ENCODE measurements at regions not wholly inside any gene's neighbourhood (a gene's known extent, or its start where the extent isn't known, plus 50 kb on each side); places are given as distances from the start of the nearest gene placed in this dataset.

- no peak overlapping the region for H2BK120ac ChIP-seq (replicated peaks; ENCODE audit: low read depth, low read length)
- no peaks in the 10 kb centered on the region; a peak in 1 of 7 replicates for H3K27me3 ChIP-seq (replicated peaks in 1 of 4; ENCODE audit: control insufficient read depth in 3 of 4, extremely low read depth in 1 of 4, insufficient read depth in 3 of 4, low read length in 3 of 4)
- H2BK20ac ChIP-seq (ENCODE audit: low read length): no peak overlapping the region
- H2BK5ac ChIP-seq (ENCODE audit: low read depth, low read length): 0 out of 2 replicates have a peak overlapping the region, but pooled peaks have one; percentile 8
- H3K4me3 ChIP-seq (ENCODE audit: extremely low read depth in 1 of 4, insufficient read depth in 2 of 4, low read depth in 3 of 4, low read length in 4 of 4): no peak overlapping the region
- H3K56ac ChIP-seq (replicated peaks; ENCODE audit: insufficient read length, low read depth, low read length): no peak overlapping the region
- no peaks in the 10 kb centered on the region; the same call in 1 of the 2 replicates for H3K23me2 ChIP-seq (ENCODE audit: low read depth, low read length)
- CTCF ChIA-PET (ENCODE audit: partially characterized antibody): interaction anchor here (0.7 to 1.6 kb wide), 8 partner anchors 11 to 1127 kb away, joined by 3 to 11 read pairs (median 4); no protein-coding TSS in a partner anchor
- H3K36me3 ChIP-seq (ENCODE audit: control insufficient read depth in 2 of 4, insufficient read depth in 4 of 4, low read length in 3 of 4): no peaks in the 10 kb centered on the region
- H3K9me3 ChIP-seq (ENCODE audit: insufficient read depth in 2 of 2, low read depth in 1 of 2, low read length in 1 of 2): no peaks in the 10 kb centered on the region
- no peak overlapping the region for H4K5ac ChIP-seq (ENCODE audit: insufficient read length, low read depth, low read length)
- no peak overlapping the region for H3K4ac ChIP-seq (replicated peaks; ENCODE audit: insufficient read length, low read depth, low read length)
- WGBS, 2 experiments (ENCODE audit: extremely low coverage in 1 of 2, insufficient coverage in 1 of 2, insufficient read length in 1 of 2, insufficient replicate concordance in 2 of 2, low coverage in 1 of 2, low lambda C conversion rate in 2 of 2, missing lambda C conversion rate in 1 of 2): 87% methylated on average over 6 of the region's 6 CpGs; no CpG with 5 or more reads in 1 of the 2 experiments
- peak overlapping the region; percentile 42; the same call in 1 of the 2 replicates for H3K18ac ChIP-seq (ENCODE audit: extremely low read depth, low read length)
- H3K9ac ChIP-seq (replicated peaks in 1 of 4; ENCODE audit: extremely low read depth in 1 of 4, low read depth in 3 of 4, low read length in 3 of 4): no peak overlapping the region
- H2BK12ac ChIP-seq (ENCODE audit: low read depth, low read length): peak overlapping the region; percentile 89; the same call in 1 of the 2 replicates
- H3K4me2 ChIP-seq (ENCODE audit: insufficient read depth in 1 of 2, low read depth in 2 of 2, low read length in 2 of 2): no peak overlapping the region
- H3K14ac ChIP-seq (ENCODE audit: insufficient read length): no peak overlapping the region
- TF ChIP-seq MAFK (IDR thresholded peaks at IDR 0.05; ENCODE audit: low read depth, low read length) (no peak), TAF7 (optimal IDR thresholded peaks at IDR 0.05; ENCODE audit: borderline replicate concordance, low read depth, low read length) (no peak), YY1 (IDR thresholded peaks at IDR 0.05; ENCODE audit: low read depth, low read length) (no peak), SAP30 (IDR thresholded peaks at IDR 0.05; ENCODE audit: insufficient read depth, insufficient replicate concordance, low read length) (no peak), RNF2 (IDR thresholded peaks at IDR 0.05; ENCODE audit: borderline replicate concordance, low read depth, low read length, missing control alignments, poor library complexity, severe bottlenecking) (no peak), SP1 (IDR thresholded peaks at IDR 0.05; ENCODE audit: low read depth, low read length) (no peak), POU5F1 (IDR thresholded peaks at IDR 0.05; ENCODE audit: low read depth, low read length) (no peak), FOSL1 (IDR thresholded peaks at IDR 0.05; ENCODE audit: insufficient read depth, low read depth, low read length) (no peak), SUZ12 (IDR thresholded peaks at IDR 0.05; ENCODE audit: low read length) (no peak), GABPA (IDR thresholded peaks at IDR 0.05; ENCODE audit: borderline replicate concordance, insufficient read depth, low read length) (no peak), JUN (IDR thresholded peaks at IDR 0.05; ENCODE audit: low read depth, low read length) (no peak)
- H2AK5ac ChIP-seq (ENCODE audit: low read depth, low read length): no peak overlapping the region
- H4K8ac ChIP-seq (ENCODE audit: extremely low read depth, insufficient read depth, low read length): no peak overlapping the region
- H4K20me1 ChIP-seq (replicated peaks in 1 of 2; ENCODE audit: control insufficient read depth in 1 of 2, insufficient read depth in 2 of 2, low read length in 2 of 2): no peaks in the 10 kb centered on the region
- H2BK15ac ChIP-seq (ENCODE audit: low read length): no peak overlapping the region
- H3K79me2 ChIP-seq (ENCODE audit: control insufficient read depth in 1 of 2, insufficient read depth in 2 of 2, low read length in 2 of 2): no peaks in the 10 kb centered on the region
- H3K27ac ChIP-seq (ENCODE audit: low read depth, low read length): no peak overlapping the region
- POLR2A ChIA-PET (ENCODE audit: partially characterized antibody): no interaction called here
- no peak overlapping the region for H4K91ac ChIP-seq (replicated peaks; ENCODE audit: insufficient read length, low read length)
- FAIRE-seq (no peak), DNase-seq (ENCODE audit: low read depth in 1 of 2, low spot score in 2 of 2) (no peak)
- no peaks in the 10 kb centered on the region for H3K79me1 ChIP-seq (ENCODE audit: low read depth, low read length)
- peaks cover 2 to 10% (median 6%) of the 10 kb centered on the region in 4 experiments; a peak in 6 of 7 replicates for H3K4me1 ChIP-seq (replicated peaks in 1 of 4; ENCODE audit: control insufficient read depth in 3 of 4, insufficient read depth in 4 of 4, low read length in 3 of 4)
- H2AFZ ChIP-seq (ENCODE audit: low read length): no peak overlapping the region
- no peak overlapping the region for H3K23ac ChIP-seq (ENCODE audit: insufficient read length)
Observed at GRCh38 chr9:109557481-109557880, 59.4 kb upstream of the PTPN3 start.
